HG03175 (cell line): ENCODE measurements at regions not wholly inside any gene's neighbourhood (a gene's known extent, or its start where the extent isn't known, plus 50 kb on each side); places are given as distances from the start of the nearest gene placed in this dataset.
"Not testable (repeated sequence)": the region's sequence is repeated elsewhere in the genome, so short reads cannot be mapped to it uniquely, and the experiment has no call there.

Source experiments
- ATAC-seq: cut with Tn5 transposase; IDR thresholded peaks from one replicate; pipeline ENCODE4 v1.9.1; 2021; ENCODE audit warnings: mild to moderate bottlenecking, moderate library complexity; ENCODE audit not compliant: unreplicated experiment

- ATAC-seq = not testable (repeated sequence)
These were observed 1353.9 kb upstream of the CDH18 start for GRCh38 chr5:21341948-21342261.

- ATAC-seq = not testable (repeated sequence)
These were observed 1353.4 kb upstream of the CDH18 start for GRCh38 chr5:21341203-21341947.

- not testable (repeated sequence) for ATAC-seq
These were observed 1352.2 kb upstream of the CDH18 start for GRCh38 chr5:21340233-21340632.

- ATAC-seq = not testable (repeated sequence)
These were observed 1348.5 kb upstream of the CDH18 start for GRCh38 chr5:21336478-21336877.

- ATAC-seq = not testable (repeated sequence)
These were observed 1327.4 kb upstream of the CDH18 start for GRCh38 chr5:21315376-21315775.

- ATAC-seq = not testable (repeated sequence)
These were observed 1313.2 kb upstream of the CDH18 start for GRCh38 chr5:21301205-21301604.

- ATAC-seq = not testable (repeated sequence)
These were observed 1286.4 kb upstream of the CDH18 start for GRCh38 chr5:21274361-21274760.

GRCh38 chr5:21263361-21263760 is 1275.4 kb upstream of the CDH18 start:
- ATAC-seq = no peak

- ATAC-seq = no peak
These were observed 1266.2 kb upstream of the CDH18 start for GRCh38 chr5:21254161-21254560.

GRCh38 chr5:21244982-21245381 is 1257.0 kb upstream of the CDH18 start:
- no peak for ATAC-seq

- ATAC-seq = no peak
These were observed 1250.8 kb upstream of the CDH18 start for GRCh38 chr5:21238786-21239185.

GRCh38 chr5:21237461-21237860 is 1249.5 kb upstream of the CDH18 start:
- ATAC-seq = no peak

GRCh38 chr5:21236971-21237427 is 1249.0 kb upstream of the CDH18 start:
- no peak for ATAC-seq

- ATAC-seq = no peak
These were observed 1248.1 kb upstream of the CDH18 start for GRCh38 chr5:21236104-21236503.

- ATAC-seq = no peak
These were observed 1237.4 kb upstream of the CDH18 start for GRCh38 chr5:21225223-21226064.

GRCh38 chr5:21221616-21222015 is 1233.6 kb upstream of the CDH18 start:
- no peak for ATAC-seq

GRCh38 chr5:21219966-21220365 is 1232.0 kb upstream of the CDH18 start:
- ATAC-seq = no peak

GRCh38 chr5:21219251-21219650 is 1231.3 kb upstream of the CDH18 start:
- ATAC-seq = no peak

- no peak for ATAC-seq
These were observed 1224.0 kb upstream of the CDH18 start for GRCh38 chr5:21212026-21212425.

GRCh38 chr5:21209409-21209808 is 1221.4 kb upstream of the CDH18 start:
- ATAC-seq = no peak

GRCh38 chr5:21199087-21199486 is 1211.1 kb upstream of the CDH18 start:
- no peak for ATAC-seq

GRCh38 chr5:21195145-21195544 is 1207.1 kb upstream of the CDH18 start:
- ATAC-seq = no peak
